ENCODE measurements at regions not wholly inside any gene's neighbourhood (a gene's known extent, or its start where the extent isn't known, plus 50 kb on each side); places are given as distances from the start of the nearest gene placed in this dataset.
A peak's percentile ranks its signal among the peaks of the same experiment; 100 is the strongest.

GRCh38 chr1:59029411-59030167 lies 245.7 kb upstream of the JUN start:
- DNase-seq = no peak

DNA sequence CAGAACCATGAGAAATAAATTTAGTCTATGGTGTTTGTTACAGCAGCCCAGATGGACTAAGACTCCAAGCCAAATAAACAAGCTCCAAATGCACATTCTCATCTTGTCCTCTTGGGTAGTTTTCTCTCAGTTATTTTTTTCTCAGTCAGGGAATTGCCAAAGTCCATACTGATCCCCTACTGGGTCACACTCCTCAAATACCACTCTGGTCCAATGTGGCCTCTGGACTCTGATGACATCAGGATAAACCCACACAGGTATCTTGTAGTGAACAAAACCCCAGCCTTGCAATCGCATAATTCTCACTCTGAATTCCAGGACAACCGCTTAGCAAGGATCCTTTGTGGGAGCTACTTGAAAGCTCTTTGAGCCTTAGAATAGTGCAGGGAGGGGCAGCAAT lies 248.4 kb upstream of the JUN start:
- DNase-seq = no peak

DNA sequence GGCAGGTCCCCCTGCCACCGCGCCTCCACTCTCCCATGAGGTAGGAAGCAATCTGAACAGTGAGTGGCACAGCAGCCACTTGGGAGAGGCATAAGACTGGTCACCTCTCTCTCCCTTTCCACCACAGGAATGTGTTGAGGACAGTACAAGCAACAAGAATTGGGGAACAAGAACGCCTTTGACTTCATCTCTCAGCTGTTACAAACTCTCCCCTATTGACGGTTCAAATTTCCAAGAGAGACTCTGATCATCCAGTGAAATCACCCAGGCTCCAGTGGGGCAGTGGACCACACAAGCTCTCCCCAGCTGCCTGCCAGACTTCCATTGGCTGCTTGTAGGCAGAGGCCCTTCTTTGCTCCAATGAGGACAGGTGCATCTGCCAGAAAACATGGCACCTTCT lies 249.9 kb upstream of the JUN start:
- DNase-seq = no peak

DNA sequence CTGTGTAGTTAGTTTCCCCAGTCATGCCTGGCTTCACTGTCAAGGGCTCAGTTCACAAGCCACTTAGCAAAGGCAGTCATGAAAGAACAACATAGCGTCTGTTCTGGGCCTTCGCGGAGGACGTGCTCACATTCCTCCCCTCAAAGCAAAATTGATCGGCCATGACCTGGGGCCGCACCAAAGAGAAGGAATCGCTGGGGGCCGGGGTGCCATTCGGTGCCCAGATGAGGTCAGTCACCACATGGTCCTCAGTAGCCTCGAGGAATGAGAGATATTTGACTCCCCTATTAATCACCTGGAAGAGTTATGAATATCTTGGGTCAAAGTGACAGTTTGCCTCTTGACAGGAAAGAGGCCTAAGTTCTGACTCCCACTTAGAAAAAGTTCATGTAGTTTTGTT lies 251.1 kb upstream of the JUN start:
- DNase-seq = no peak

DNA sequence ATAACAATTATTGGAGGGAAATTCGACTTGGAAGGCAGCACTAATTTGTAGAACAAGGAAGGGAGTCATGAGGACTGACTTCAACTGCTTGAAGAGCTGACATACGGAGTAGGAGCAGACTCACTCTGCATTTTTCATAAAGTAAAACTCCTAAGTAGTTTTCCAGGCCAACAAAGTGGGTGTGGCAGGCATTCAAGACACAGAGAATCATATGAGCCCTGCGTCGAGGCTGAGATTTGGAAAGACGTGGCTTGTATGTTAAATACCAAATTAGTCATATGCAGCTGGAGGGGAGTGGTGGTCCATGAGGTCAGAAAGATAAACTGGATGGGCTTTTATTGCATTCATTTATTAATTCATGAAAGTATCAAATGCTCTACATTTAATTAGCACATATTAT lies 255.7 kb upstream of the JUN start:
- no peak for DNase-seq

- no peak for DNase-seq
These were observed 256.4 kb upstream of the FGGY start for GRCh38 chr1:59040486-59040885.

GRCh38 chr1:59041646-59042277 lies 255.1 kb upstream of the FGGY start:
- no peak for DNase-seq

- DNase-seq = peak; percentile 33
These were observed 253.1 kb upstream of the FGGY start for GRCh38 chr1:59043796-59044195.

GRCh38 chr1:59044535-59045121 lies 252.3 kb upstream of the FGGY start:
- no peak for DNase-seq

- no peak for DNase-seq
These were observed 251.8 kb upstream of the FGGY start for GRCh38 chr1:59045137-59045536.

DNA sequence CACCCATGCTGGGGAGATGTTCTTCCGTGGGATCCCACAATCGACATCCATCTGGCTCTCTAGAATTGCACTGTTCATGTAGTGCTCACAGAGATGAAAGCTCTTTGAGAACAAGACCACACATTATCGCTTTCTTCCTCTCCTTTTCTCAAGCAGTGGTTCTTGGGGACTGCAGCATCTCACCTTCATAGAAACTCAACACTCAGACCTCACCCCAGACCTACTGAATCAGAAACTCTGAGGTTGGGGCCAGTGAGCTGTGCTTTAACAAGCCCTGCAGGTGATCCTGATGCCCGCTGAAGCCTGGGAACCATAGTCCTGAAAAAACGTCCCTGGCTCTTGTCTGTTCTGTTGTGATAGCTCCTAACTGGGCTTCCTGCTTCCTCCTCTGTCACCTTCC lies 251.3 kb upstream of the FGGY start:
- no peak for DNase-seq

- no peak for DNase-seq
These were observed 250.8 kb upstream of the FGGY start for GRCh38 chr1:59046134-59046533.

- DNase-seq = no peak
These were observed 250.2 kb upstream of the FGGY start for GRCh38 chr1:59046730-59047157.

GRCh38 chr1:59051007-59051406 lies 245.9 kb upstream of the FGGY start:
- DNase-seq = no peak

DNA sequence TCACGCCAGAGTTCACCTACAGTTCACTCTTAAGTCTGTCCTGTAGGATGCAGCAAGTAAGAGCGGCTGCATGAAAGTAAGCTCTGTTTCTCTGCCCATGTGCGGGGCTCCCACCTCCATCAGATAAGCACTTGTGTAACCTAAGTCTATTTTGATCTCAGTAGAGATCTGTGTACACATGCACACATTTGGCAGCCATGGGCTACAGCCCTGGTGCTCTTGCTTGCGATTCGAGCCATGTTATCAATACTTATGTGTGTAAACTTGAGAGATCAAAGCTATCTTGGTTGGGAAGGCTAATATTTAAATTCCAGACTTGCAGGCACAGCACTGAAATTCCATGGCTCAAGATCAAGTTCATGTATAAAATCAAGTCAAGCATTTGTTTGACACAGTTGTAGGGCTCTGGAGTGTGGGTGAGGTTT lies 244.7 kb upstream of the FGGY start:
- no peak for DNase-seq

- DNase-seq = no peak
These were observed 242.7 kb upstream of the FGGY start for GRCh38 chr1:59054172-59054571.

DNA sequence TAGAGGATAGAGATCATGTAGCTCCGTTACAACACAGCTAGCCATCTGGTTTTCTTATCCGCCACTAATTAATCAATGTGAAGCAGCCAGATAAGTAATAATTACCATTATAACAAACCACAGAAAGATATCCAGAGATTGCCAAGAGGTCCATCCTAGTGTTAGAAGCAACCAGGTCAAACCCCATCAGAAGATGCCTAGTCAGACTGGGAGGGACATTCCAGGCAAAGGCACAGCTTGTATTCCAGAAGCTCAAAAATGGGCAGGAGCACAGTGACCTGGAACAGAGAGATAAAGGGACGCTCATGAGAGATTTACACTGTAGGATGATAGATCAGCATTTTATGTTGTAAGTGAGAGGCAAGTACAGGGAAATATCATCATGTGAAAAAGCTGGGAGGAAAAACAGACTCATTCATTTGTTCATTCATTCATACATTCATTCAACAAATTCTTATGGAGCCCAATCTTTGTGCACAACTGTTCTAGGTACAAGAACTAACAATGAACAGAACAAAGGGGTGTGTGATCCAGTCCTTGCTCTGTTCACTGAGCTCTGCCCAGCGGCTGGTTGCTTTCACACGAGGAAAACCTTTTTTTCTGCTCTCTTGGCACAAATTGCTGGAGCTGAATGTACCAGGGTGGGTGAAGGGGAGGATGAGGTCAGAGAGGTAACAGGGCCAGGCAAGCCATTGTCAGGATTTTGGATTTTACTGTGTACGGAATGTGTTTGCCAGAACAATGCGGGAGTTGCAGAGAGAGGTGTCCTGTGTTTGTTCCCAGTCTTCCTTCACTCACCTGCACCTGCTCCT lies 240.8 kb upstream of the FGGY start:
- no peak for DNase-seq

- DNase-seq = peak; percentile 53
These were observed 239.6 kb upstream of the FGGY start for GRCh38 chr1:59057211-59057694.

- DNase-seq = no peak
These were observed 239.1 kb upstream of the FGGY start for GRCh38 chr1:59057796-59058195.

DNA sequence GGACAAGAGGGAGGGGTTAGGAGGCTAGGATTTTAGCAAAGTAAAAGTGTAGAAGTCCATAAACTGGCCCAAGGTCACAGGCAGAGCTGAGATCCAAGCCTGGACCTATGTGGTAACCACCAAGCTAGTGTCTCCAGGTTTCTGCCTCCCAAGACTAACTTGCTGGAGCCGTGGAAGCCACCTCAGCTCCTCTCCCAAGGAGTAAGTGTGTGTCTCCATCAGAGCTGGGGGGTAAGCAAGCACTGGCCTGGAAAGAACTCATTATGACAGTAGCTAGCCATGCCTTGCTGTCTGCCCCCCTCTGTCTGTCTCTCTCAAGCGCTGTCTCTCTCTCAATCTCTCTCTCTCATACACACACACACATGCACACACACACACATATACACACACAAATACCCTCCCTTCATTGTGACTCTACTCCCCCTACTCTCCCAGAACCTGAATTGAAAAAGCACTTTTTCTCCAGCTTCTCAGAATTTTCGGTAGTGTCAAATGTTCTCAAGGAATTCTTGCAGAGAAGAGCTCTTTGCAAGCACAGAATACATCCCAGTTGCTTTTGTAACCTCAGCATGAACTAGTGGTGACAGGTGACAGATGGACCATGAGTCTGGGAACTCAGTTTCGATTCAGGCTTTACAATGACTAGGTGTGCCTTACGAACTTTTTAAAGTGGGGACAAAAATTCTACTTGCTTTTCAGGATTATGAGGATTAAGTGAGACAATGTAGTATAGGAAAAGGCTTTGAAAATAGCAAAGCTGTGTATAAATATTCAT lies 238.0 kb upstream of the FGGY start:
- DNase-seq = no peak

- DNase-seq = no peak
These were observed 235.0 kb upstream of the FGGY start for GRCh38 chr1:59061876-59062275.

GRCh38 chr1:59062743-59063142 lies 234.2 kb upstream of the FGGY start:
- DNase-seq = no peak

DNA sequence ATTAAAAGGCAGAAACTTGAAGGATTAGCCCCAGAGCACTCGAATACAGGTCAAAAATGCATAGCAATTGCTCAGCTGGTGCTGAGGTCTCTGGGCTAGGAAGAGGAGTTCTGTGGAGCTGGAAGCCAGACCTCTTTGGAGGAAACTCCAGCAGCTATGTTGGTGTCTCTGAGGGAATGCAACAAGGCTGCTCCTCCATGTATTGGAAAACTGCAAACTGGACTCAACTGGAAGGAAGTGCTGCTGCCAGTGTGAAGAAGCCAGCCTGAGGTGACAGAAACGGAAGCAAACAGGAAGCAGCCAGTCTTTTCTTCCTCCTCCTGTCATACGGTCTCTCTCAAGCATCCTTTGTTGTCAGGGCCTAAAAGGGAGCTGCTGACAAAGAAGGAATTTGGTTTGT lies 233.4 kb upstream of the FGGY start:
- DNase-seq = no peak
